GM21447 (cell line): ENCODE measurements at regions not wholly inside any gene's neighbourhood (a gene's known extent, or its start where the extent isn't known, plus 50 kb on each side); places are given as distances from the start of the nearest gene placed in this dataset.

Experiments
- ATAC-seq: cut with Tn5 transposase; IDR thresholded peaks from one replicate; pipeline ENCODE4 v1.9.1; 2021; ENCODE audit not compliant: unreplicated experiment

DNA sequence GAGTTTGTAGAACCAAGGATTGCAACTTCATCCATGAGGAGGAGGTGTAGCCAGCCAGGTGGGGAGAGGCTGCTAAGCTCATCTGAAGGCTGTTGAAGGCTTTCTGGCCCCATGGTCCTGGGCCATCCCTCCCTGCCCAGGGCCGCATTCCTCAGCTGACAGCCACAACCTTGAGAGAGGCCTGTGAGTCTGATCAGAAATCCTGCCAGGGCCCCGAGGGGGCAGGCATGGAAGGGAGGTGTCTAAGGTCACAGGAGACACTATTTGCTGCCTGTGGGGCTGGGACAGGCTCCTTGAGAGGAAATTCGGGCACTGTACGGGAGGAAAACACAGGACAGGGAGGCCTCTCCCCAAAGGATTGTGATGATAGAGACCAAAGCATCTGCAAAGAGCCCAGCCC lies 88.1 kb upstream of the IGLL5 start:
- ATAC-seq: no peak

DNA sequence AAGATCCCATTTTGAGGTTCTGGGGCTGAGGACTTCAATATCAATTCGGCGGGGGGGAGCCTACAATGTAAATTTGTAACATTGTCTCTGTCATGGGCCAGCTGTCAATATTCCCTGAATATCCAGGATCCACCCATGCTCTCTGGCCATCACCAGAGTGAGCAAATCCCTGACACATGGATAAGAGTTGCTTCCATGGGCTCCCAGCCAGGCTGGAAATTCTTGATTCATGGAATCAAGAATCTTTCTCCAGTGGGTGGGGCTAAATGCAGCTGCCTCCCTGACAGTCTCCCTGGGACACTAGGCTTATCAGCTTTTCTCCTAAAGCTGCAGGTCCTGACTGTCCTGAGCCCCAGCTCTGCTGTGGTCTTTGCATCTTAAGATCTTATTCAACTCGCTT lies 86.9 kb upstream of the IGLL5 start:
- ATAC-seq: no peak

DNA sequence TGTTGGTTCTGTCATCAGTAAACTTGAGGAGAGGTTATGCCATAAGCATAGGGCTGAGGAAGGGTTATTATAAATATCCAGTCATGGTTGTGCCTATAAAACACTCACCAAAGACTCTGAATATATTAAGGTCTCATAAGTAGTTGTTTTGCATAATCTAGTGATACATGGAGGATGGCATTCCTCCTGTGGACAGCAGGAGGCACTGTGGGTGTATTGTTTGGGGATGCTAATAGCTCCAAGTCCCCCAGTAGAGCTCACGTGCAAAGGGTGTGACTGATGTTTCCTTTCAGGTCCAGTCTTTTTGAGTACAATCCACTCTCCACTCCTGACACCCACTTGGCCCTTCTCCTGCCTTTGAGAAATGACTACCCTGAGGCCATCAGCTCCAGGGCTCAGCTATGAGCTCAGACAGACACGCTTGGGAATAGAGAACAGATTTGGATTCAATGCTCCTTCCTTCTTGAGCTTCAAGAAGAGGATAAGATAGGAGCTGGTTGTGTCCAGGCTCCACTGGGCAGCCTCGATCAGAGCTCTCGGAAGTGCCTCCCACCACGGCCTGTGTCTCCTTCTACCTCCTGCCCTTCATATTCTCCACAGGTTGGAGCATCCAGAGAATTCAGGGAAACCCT lies 85.2 kb upstream of the IGLL5 start:
- no peak for ATAC-seq

DNA sequence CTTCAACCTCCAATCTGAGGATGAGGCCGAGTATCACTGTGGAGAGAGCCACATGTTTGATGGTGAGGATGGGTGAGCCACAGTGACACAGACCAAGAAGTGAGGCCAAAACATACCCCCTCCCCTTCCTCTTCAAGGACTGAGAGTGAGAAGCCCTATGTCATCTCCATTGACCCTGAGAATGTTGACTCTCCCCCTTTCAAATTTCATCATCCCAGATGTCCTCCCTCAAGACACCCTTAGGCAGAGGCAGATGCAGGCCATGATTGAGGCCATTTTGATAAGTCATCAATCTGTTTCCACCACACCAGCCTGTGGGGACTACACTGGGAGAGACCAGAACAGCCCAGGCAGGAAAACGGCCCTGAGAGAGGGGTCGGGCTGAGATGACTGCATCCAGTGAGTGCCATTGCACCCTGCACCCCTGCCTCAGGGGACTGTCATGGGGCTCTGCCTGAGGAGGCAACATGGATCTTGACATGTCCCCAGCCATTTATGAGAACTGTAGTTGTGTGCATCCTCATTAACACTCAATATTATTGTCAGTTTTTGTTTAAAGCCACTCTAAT lies 84.2 kb upstream of the IGLL5 start:
- ATAC-seq: no peak

DNA sequence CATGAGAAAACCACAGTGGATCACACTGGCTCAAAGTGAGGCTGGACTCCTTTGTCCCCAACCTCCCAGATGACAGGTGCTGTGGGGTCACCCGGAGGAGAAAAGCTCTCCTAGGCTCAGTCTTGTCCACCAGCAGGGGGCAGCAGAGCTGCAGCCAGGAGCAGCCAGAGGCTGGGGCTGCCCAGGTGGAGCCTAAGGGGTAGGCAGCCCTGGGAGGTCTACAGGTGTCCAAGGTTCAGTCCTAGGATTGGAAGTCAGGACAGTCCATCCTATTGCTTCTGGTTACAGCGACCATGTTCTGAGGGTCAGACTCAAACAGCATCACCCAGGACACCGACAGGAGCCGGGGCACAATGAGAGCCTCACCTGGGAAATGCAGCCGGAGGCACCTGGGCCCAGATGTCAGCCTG lies 77.6 kb upstream of the IGLL5 start:
- no peak for ATAC-seq

DNA sequence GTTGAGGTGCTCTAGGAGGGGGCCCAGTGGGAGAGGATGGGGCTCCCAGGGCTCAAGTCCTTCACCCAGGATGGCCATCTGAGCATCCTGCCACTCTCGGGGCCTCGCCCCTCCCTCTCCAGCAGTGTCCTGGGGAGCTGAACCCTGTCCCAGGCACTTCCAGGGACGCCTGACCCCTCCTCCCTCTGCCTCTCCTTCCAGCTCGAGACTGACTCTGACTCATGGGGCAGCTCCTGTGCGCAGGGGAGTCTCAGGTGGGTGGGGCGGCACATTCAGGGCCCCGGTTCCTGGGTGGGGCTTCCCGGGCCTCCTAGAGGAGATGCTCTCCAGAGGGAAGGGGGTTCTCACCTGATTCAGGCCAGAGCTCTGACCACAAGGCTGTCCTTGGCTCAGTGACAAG lies 77.1 kb upstream of the IGLL5 start:
- no peak for ATAC-seq

DNA sequence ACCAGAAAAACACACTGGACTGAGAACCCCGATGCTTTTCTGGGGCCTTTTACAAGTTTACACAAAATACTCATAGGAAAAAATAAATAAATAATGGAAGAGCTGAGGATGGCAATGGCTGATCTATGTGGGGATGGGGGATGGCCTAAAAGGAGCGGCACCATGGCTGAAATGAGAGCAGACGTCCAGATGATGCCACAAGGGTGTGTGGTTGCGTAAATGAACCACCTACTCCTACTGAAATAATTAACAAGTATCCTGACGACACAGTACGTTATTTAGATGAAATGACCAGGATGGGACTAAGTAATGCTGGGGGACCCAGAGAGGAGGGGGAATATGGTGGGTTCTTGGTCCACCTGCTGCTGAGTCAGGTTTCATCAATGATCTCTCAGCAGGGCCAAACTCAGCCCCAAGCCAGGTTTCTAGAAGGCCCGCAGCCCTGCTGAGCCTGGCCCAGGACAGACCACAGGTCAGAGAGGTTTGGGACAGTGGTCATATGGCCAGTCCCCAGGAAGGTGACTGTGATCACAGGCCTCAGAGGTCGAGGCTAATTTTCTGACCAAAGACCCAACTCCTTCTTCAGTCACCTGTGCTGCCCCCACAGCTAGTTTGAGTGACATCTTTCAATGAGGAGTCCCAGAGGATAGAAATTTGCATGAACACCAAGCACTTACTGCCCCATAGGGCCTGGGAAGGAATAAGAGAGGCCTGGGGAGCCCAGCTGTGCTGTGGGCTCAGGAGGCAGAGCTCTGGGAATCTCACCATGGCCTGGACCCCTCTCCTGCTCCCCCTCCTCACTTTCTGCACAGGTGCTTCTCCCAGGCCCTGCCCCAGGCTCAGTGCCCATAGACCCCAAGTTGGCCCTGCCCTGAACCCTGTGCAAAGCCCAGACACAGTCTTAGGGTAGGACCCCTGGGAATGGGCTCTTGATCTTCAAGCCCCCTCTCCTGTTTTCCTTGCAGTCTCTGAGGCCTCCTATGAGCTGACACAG lies 76.3 kb upstream of the IGLL5 start:
- ATAC-seq: no peak

DNA sequence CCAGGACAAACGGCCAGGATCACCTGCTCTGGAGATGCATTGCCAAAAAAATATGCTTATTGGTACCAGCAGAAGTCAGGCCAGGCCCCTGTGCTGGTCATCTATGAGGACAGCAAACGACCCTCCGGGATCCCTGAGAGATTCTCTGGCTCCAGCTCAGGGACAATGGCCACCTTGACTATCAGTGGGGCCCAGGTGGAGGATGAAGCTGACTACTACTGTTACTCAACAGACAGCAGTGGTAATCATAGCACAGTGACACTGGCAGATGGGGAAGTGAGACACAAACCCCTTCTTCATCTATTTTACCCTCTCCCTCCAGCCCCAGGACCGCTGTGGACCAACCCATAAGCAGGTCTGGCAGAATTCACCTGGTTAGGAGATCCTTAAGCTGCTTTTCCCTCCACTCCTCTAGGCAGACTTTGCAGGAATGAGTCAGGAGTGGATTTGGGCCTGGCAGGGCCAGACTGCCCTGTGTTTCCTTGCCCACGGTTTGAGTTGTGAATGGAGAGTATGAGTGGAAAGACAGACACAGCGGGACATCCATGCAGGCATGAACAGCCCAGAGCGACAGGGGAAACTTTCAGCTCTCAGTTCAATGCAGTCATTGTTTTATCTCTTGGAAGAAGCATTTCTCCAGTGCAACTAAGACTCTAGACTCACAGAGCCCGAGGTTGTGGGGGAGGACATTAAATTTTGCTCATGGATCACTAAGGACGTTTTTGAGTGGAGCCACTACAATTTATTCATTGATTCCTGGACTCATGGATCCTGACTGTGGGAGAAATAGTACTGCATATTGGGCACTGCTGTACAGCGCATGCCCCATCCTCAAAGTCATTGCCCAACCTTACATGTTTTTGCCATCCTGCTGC lies 75.3 kb upstream of the IGLL5 start:
- no peak for ATAC-seq

DNA sequence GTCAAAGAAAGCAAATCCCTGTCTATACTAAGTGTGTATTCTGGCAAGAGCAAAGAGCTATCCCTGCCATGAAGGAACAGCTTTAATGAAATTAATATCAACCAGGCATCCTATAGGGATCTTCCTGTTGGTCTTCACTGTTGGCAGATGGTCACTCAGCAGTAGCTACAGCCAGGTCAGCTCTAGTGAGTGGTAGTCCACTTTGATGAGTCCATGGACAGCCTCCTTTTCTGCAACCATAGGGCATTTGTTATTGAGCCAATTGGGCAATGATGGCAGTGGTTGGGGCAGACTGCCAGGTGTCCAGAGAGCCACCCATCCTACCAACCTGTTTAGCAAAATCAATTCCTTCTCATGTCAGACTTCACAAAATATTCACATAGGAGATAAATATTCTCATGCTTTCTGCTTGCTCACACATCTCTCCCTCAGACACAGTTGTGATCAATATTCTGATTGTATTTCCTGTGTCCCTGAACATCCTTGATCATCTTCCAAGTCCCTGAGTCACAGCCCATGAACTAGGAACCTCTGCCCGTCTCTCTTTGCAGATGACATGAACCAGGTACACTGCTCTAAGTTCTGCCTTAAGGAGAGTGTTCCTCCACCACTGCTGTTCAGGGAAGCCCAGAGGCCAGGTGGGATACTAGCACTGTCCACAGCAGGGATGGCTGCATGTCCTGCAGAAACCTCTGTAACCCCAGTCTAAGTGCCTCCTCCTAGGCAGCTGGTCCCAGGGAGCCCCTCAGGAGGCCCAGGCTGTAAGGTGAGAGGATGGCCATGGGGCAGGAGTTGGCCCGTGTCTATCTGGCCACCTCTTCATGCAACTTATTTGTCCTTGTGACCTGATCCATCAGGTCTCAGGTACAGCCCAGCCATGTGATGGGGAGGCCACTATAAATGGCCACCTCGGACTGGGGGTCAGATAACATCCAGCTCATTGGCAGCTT lies 74.2 kb upstream of the IGLL5 start:
- no peak for ATAC-seq

DNA sequence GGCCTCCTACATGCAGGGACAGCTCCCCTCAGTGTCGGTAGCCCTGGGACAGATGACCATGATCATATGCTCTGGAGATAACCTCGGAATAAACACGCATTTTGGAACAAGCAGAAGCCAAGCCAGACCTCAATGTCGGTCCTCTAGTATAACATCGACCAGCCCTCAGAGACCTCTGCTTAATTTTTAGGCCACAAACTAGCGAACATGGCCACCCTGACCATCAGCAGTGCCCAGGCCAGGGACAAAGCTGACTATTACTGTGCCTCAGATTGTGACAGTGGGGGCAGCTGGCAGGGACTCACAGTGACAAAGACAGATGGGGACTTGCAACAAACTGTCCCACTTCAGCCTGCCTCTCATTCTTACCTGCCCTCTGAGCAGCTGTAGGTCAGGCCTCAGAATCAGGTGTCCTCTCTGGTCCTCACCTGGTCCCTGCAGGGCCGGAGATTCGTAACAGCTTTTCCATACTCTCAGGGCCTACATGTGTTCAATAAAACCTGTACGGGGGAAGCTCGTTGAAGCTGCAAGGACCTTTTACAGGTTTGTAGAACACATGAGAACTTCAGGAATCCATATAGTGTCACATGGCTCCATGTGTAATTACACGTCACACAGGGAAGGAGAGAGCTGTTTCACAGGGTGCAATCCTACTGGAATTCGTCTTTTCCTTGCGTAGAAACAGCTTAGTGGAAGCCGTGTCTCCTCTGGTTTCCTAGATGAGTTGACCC lies 72.8 kb upstream of the IGLL5 start:
- ATAC-seq: no peak

DNA sequence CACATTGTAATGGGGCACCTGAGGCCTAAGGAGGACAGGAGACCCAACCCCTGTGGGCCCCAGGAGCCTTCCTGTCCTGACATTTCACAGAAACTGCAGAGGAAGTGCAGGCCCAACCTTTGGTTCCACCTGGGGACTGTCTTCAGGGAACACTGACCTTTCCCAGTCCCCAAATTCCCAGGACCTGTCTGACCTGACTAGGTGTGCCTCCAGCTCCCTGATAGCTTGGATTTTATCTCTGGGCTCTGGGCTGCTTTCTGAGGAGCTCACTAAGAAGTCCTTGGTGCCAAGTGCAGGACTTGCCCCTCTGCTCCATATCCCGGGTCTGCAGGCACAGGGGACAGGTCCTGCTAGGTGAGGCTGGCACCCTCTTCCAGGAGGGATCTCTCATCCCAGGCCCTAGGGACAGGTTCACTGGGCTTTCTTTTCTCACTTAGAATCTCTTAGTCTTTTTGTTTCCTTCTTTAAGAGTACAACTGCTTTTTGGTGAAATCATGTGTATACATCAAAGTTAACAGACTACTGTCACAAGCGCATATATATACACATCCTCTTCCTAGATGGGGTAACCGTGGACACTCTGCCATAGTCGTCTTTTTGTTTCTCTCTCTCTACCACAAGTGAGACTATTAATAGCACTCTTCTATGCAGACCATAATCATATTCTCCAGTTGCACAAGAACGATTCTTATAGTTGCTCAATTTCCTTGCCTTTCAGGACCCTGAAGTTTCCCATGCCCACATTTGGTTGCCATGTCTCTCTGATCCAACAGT lies 72.0 kb upstream of the IGLL5 start:
- no peak for ATAC-seq

DNA sequence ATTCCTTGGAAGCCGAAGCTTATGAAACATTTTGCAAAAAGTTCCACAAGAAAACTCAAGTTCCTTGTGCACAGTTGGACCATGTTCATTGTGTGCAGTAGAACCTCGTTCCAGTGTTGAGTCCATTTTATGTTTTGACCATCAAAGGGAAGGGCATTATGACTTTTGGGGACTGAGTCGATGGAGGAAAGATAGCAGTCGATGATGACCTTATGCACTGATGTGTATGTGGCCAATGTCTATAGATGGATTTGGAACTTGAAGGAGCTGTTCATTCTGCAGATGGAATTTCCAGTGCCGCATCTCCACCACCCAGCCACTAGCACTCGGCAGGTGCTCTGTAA lies 71.5 kb upstream of the IGLL5 start:
- ATAC-seq: no peak

DNA sequence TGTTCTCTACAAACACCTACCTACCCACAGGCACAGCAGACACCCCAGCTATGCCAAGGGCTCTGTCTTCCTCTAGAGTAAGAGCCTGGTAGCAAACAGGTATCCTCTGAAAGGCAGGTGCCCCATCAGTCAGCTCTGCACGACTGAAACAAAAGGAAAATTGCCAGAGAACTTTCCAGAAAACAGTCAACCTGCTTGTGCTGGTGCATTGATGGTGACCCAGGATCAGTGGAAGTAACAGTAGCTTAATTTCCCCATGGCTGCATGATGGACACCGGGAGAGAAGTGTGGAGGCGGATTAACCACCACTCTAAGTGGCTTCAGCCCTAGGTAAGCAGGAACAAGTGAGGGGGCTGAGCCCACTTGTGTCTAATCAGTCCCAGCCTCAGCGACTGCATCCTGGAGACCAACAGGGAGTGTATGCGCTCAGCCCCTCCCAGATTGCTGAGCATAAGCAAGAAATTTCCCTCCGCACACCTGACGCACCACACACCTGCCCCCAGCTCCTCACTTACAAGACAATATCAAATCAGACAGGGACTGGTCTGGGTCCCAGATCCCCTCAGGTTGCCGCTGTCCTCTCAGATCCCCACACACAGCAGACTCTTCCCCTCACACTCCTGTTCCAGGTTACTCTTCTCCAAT lies 70.7 kb upstream of the IGLL5 start:
- ATAC-seq: no peak

DNA sequence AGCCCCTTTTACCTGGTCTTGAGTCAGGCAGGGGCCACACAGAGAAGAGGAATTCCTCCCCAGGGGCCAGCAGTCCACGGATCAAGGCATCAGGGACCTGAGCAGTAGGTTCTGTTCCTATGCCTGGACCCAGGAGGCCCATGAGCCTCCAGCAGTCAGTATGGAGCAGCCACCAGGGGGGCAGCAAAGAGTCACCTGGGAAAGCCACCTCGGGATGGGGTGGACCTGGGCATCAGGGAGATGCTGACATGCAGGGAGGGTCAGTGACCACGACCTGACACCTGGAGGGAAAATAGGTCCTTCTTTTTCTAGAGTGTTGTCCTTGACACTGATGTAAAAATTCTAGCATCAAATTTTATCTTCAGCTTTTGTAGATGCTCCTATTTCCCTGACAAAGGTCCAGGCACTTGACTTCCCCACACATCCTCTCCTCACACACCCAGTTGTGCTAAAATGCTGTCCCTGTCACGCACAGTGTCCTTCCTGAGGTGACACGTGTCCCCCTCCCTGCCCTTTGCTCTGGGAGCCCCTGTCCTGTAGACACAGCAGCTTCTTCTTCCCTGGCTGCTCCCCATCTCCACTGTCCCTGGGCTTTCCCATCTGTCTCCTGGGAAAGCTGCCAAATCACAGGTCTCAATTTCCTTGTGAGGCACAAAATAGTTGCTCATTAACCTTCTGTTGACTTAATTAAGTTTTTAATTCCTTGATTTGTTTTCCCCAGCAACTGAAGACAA lies 70.0 kb upstream of the IGLL5 start:
- no peak for ATAC-seq

DNA sequence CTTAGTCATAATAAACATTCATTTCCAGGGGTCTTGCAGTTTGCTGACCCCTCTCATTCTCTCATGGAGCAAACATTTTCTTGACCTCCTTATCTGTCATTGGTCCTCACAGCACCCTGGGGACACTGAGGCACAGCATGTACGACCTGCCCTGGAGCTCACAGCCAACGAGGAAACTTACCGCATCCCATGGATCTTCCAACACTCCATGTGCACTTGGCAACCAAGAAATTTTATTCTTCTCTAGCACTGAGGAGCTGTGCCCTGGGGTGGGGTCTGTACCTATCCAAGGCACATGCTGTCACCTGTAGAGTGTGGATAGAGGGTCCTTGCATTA lies 69.4 kb upstream of the IGLL5 start:
- no peak for ATAC-seq

DNA sequence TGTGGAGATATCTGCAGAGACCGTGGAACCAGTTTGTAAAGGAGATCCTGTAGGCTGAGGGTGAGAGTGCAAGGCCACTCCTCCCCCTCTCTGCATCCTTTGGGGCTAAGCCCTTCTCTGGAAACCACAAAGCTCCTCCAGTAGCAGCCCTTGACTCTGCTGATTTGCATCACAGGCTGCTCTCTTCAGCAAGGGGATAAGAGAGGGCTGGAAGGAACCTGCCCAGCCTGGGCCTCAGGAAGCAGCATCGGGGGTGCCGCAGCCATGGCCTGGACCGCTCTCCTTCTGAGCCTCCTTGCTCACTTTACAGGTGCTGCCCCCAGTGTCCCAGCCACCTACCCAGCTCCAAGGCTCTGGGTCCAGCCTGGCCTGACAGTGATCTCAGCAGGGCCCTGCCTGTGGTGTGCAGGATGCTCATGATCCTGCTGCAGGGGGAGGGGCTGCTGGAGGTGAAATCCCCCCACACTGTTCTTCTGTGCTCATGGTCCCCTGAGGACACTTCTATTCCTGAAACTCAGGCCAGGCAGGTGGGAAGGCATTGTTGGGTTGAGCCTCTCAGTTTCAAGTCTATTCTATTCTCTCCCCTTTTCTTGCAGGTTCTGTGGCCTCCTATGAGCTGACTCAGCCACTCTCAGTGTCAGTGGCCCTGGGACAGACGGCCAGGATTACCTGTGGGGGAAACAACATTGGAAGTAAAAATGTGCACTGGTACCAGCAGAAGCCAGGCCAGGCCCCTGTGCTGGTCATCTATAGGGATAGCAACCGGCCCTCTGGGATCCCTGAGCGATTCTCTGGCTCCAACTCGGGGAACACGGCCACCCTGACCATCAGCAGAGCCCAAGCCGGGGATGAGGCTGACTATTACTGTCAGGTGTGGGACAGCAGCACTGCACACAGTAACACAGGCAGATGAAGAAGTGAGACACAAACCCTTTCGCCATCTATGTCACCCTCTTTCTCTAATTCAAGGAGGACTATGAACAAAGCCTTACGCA lies 68.5 kb upstream of the IGLL5 start:
- ATAC-seq: peak; percentile 87
